KOPT-K1 (cell line): ENCODE measurements at regions not wholly inside any gene's neighbourhood (a gene's known extent, or its start where the extent isn't known, plus 50 kb on each side); places are given as distances from the start of the nearest gene placed in this dataset.

Experiments used
- H3K27ac ChIP-seq: fragments of 200-600 bp; sonication (generic); 2 replicates; pipeline ENCODE4 v1.5.1; 2016; ENCODE audit warnings: antibody characterized with exemption, mild to moderate bottlenecking, low read depth, low read length; ENCODE audit not compliant: poor library complexity, severe bottlenecking
- H3K36me3 ChIP-seq: fragments of 200-600 bp; sonication (generic); 2 replicates; pipeline ENCODE4 v1.5.1; 2017; ENCODE audit warnings: antibody characterized with exemption, mild to moderate bottlenecking, low read length, moderate library complexity; ENCODE audit not compliant: insufficient read depth
- H3K9me3 ChIP-seq: fragments of 200-600 bp; sonication (generic); 2 replicates; pipeline ENCODE4 v1.5.1; 2017; ENCODE audit warnings: antibody characterized with exemption, low read length, mild to moderate bottlenecking; ENCODE audit not compliant: insufficient read depth, poor library complexity, severe bottlenecking

DNA sequence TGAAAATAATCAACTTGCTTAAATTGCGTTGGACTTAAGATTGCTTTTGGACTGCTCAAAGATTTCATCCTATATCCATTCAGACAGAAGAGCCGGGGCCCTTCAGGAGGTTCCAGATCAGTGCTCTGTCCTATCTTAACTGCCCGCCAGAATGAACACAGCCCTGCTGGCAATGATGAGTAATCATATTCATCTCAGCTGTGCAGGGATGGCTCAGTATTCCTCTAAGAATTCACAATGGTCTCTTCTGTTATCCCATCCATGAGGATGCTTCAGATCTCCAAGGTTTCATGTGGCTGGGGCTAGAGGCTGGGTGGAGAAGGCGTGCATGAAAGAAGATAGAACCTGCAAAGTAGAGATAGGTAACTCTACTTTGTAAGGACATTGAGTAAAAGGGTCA, 80.0 kb upstream of the NPVF start:
- Histone ChIP-seq H3K36me3 (no peaks in the 10 kb centered on the region), H3K9me3 (no peaks in the 10 kb centered on the region), H3K27ac (no peak overlapping the region)

GRCh38 chr7:25308906-25309705, 80.8 kb upstream of the NPVF start:
- H3K27ac ChIP-seq, result no peak overlapping the region
- no peaks in the 10 kb centered on the region for H3K9me3 ChIP-seq
- H3K36me3 ChIP-seq, result no peaks in the 10 kb centered on the region

DNA sequence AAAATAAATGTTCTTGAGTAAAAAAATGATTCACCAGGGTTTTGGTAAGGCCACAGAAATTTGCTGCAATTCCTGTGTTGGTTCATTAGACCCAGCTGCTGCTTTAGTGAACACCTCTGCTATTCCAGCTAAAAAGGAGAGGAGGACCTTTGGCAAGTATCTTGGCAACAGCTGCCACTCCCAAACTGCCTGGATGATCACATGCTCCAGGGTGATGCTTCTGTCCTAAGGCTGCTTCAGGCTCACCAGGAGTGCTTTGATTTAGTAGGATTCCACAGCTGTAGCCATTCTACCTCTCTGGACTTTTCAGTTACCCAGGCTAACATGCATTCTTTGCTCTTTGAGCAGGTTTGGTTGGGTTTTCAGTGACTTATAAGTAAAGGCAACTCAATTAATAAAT, 82.6 kb upstream of the NPVF start:
- no peak overlapping the region for H3K27ac ChIP-seq
- H3K9me3 ChIP-seq, result no peaks in the 10 kb centered on the region
- H3K36me3 ChIP-seq, result no peaks in the 10 kb centered on the region

DNA sequence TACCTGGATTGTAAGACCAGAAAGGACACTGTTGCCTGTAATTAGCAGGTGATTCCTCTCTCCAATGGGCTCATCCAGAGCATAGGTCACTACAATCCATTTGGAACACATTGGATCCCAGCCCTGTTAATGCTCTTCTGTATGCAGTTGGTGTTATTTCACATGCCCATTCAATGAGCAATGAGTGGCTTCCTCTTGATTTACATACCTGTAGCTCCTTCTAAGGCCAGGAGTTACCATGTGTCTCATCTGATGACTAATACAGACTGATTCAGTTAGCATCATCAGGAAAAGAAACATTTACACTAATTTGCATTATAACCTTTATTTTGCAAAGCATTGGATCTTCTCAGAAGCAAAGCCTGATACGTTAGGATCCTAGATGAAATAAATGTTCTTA, 83.1 kb upstream of the NPVF start:
- H3K36me3 ChIP-seq, result no peaks in the 10 kb centered on the region
- H3K27ac ChIP-seq, result no peak overlapping the region
- H3K9me3 ChIP-seq, result no peaks in the 10 kb centered on the region

GRCh38 chr7:25312968-25313367, 84.7 kb upstream of the NPVF start:
- Histone ChIP-seq H3K27ac (no peak overlapping the region), H3K9me3 (no peaks in the 10 kb centered on the region), H3K36me3 (no peaks in the 10 kb centered on the region)

DNA sequence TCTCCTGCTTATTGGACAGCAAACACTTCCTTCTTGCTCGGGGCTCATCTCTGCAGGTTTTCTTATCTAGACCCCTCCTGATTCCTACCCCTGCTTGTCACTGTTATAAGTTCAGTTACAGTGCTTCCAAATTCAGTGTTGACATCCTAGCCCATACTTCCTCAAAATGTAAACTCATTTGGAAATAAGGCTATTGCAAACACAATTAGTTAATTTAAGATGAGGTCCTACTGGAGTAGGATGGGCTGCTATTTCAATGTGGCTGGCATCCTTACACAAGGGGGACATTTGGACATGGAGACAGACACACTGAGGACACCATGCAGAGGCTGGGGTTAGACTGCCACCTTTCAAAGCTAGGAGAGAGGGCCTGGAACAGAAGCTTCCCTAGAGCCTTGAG, 85.2 kb upstream of the NPVF start:
- no peaks in the 10 kb centered on the region for H3K9me3 ChIP-seq
- H3K36me3 ChIP-seq, result no peaks in the 10 kb centered on the region
- no peak overlapping the region for H3K27ac ChIP-seq

DNA sequence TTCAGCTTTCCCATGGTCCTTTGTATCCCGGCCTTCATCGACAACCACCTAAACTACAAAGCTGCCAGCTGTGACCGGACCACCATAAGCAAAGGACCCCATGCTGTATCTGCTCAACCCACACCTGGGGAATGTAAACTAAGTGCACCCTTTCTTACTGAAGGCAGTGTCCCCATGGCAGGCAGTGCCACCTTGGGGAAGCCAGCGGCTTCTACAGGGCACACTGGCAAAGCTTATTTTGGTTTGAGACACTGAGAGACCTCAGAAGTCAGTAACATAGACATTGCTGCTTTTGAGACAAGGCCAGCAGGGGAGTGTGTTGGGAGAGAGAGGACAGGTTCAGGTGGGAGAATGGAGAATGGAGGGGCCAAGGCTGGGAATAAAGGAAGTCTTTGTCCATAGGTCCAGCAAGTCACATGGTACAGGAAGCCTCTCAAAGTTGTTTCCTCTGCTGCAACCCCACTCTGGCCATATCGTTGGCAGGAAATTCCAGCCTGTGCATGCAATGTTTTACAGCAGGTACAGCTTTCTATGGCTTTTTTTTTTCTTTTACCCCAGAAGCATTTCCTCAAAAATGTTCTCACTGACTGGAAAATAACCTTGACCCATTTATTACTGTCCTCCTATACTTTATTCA, 85.9 kb upstream of the NPVF start:
- Histone ChIP-seq H3K9me3 (no peaks in the 10 kb centered on the region), H3K36me3 (no peaks in the 10 kb centered on the region), H3K27ac (no peak overlapping the region)

GRCh38 chr7:25314731-25315267, 86.5 kb upstream of the NPVF start:
- Histone ChIP-seq H3K9me3 (no peaks in the 10 kb centered on the region), H3K36me3 (no peaks in the 10 kb centered on the region), H3K27ac (no peak overlapping the region)

GRCh38 chr7:25316366-25316765, 88.1 kb upstream of the NPVF start:
- Histone ChIP-seq H3K9me3 (no peaks in the 10 kb centered on the region), H3K27ac (no peak overlapping the region), H3K36me3 (no peaks in the 10 kb centered on the region)

- no peak overlapping the region for H3K27ac ChIP-seq
- no peaks in the 10 kb centered on the region for H3K36me3 ChIP-seq
- H3K9me3 ChIP-seq, result no peaks in the 10 kb centered on the region
Observed at GRCh38 chr7:25318047-25318446, 89.8 kb upstream of the NPVF start.

GRCh38 chr7:25319707-25320106, 91.4 kb upstream of the NPVF start:
- Histone ChIP-seq H3K27ac (no peak overlapping the region), H3K9me3 (no peaks in the 10 kb centered on the region), H3K36me3 (no peaks in the 10 kb centered on the region)

DNA sequence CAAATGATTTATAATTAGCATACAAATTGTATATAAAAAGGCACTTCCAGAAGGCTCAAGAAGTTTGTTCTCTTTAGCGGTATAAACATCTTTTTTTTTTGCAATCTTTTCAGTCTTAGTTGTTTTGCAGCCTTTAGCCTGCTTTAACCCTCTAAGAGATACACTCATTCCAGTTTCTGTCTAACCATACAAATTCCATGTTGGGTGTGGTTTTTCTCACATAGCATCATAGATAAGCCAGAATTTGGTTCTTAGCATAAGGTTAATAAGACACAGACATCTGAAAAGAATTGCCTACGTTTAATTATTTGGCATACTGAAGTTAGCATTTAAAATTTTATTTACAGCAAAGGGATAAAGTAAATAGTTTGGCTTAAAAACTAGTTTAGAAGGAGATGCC, 92.5 kb upstream of the NPVF start:
- H3K27ac ChIP-seq, result no peak overlapping the region
- H3K9me3 ChIP-seq, result no peaks in the 10 kb centered on the region
- H3K36me3 ChIP-seq, result no peaks in the 10 kb centered on the region

GRCh38 chr7:25321424-25321823, 93.1 kb upstream of the NPVF start:
- no peaks in the 10 kb centered on the region for H3K36me3 ChIP-seq
- no peaks in the 10 kb centered on the region for H3K9me3 ChIP-seq
- H3K27ac ChIP-seq, result no peak overlapping the region

- H3K27ac ChIP-seq, result no peak overlapping the region
- no peaks in the 10 kb centered on the region for H3K9me3 ChIP-seq
- H3K36me3 ChIP-seq, result no peaks in the 10 kb centered on the region
Observed at GRCh38 chr7:25322473-25322872, 94.2 kb upstream of the NPVF start.

DNA sequence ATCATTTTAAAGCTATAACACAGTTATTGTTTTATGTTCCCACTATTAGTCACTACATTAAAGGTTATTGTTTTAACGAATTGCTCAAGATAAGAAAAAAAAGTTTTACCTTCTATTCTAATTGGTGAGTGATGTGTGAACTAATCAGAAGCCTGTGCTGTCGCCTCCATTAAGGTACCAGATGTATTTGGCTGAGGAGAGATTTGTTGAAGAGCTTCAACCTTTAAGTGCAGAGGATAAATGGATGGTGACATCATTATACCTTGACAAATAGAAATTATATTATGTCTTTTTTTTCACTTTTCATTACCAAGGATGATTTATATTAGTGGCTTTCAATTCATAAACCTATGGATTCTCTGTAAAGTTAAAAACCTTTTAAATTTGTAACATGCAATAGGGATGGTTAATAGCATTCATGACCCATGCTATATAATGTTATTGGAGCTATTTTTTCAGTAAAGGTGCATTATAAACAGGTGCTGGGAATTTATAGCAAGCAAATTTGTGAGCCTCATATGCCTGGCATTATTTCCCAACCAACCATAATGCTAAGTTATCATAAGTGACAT, 97.0 kb upstream of the NPVF start:
- no peaks in the 10 kb centered on the region for H3K36me3 ChIP-seq
- no peaks in the 10 kb centered on the region for H3K9me3 ChIP-seq
- H3K27ac ChIP-seq, result no peak overlapping the region
